ENCODE measurements at regions not wholly inside any gene's neighbourhood (a gene's known extent, or its start where the extent isn't known, plus 50 kb on each side); places are given as distances from the start of the nearest gene placed in this dataset.

GRCh38 chr16:51527349-51527748, 376.3 kb upstream of the SALL1 start:
- intact Hi-C loops (cut with micrococcal nuclease): no loop called here
- no peak overlapping the region for H2AFZ ChIP-seq (ENCODE audit: low read depth, low read length, poor library complexity, severe bottlenecking)
- no peaks in the 10 kb centered on the region for H3K36me3 ChIP-seq (ENCODE audit: control insufficient read depth in 1 of 2, insufficient read depth in 2 of 2, low read length in 2 of 2)
- H3K27me3 ChIP-seq (ENCODE audit: insufficient read depth, low read length): no peaks in the 10 kb centered on the region
- H3K79me2 ChIP-seq (ENCODE audit: insufficient read depth, low read length): no peaks in the 10 kb centered on the region
- ChIA-PET CTCF (no interaction called here), RAD21 (ENCODE audit: low non-redundant PET in 1 of 2, low total read pairs in 2 of 2, uncharacterized antibody in 2 of 2, unreplicated experiment in 2 of 2) (no interaction called here), POLR2A (no interaction called here)
- H3K27ac ChIP-seq (ENCODE audit: low read depth, low read length): no peak overlapping the region
- TF ChIP-seq ZFX (IDR thresholded peaks at IDR 0.05) (no peak), CBX3 (IDR thresholded peaks at IDR 0.05; ENCODE audit: low read depth) (no peak), FOSL1 (IDR thresholded peaks at IDR 0.05; ENCODE audit: low read depth) (no peak)
- no peaks in the 10 kb centered on the region for H3K9me2 ChIP-seq (ENCODE audit: insufficient read depth)
- no peaks in the 10 kb centered on the region for H4K20me1 ChIP-seq (ENCODE audit: insufficient read depth)
- H3K9ac ChIP-seq (ENCODE audit: low read length): no peak overlapping the region
- no peak overlapping the region for H3K4me2 ChIP-seq (ENCODE audit: low read length)
- no peak overlapping the region for H3K4me3 ChIP-seq (replicated peaks in 1 of 2; ENCODE audit: low read depth in 1 of 2, low read length in 2 of 2)
- ATAC-seq (no peak), DNase-seq (ENCODE audit: low read depth, low spot score) (no peak)
- no peaks in the 10 kb centered on the region for H3K4me1 ChIP-seq (ENCODE audit: control insufficient read depth in 1 of 2, insufficient read depth in 2 of 2, low read length in 2 of 2)
- H3K9me3 ChIP-seq (ENCODE audit: control insufficient read depth in 1 of 2, insufficient read depth in 1 of 2, low read depth in 1 of 2, low read length in 2 of 2): peaks cover 0 to 20% of the 10 kb centered on the region in 2 experiments; a peak in 2 of 4 replicates
- BruUV-seq (replicated peaks): no TSS peak

- POLR2A ChIA-PET: no interaction called here
- Histone ChIP-seq H3K27ac (ENCODE audit: low read depth, low read length) (no peak overlapping the region), H3K36me3 (ENCODE audit: control insufficient read depth in 1 of 2, insufficient read depth in 2 of 2, low read length in 2 of 2) (no peaks in the 10 kb centered on the region), H3K4me3 (replicated peaks in 1 of 2; ENCODE audit: low read depth in 1 of 2, low read length in 2 of 2) (no peak overlapping the region), H3K27me3 (ENCODE audit: insufficient read depth, low read length) (no peaks in the 10 kb centered on the region), H3K4me2 (ENCODE audit: low read length) (no peak overlapping the region), H4K20me1 (ENCODE audit: insufficient read depth) (no peaks in the 10 kb centered on the region), H2AFZ (ENCODE audit: low read depth, low read length, poor library complexity, severe bottlenecking) (no peak overlapping the region), H3K79me2 (ENCODE audit: insufficient read depth, low read length) (no peaks in the 10 kb centered on the region), H3K9me2 (ENCODE audit: insufficient read depth) (no peaks in the 10 kb centered on the region), H3K9ac (ENCODE audit: low read length) (no peak overlapping the region), H3K4me1 (ENCODE audit: control insufficient read depth in 1 of 2, insufficient read depth in 2 of 2, low read length in 2 of 2) (no peaks in the 10 kb centered on the region), H3K9me3 (ENCODE audit: control insufficient read depth in 1 of 2, insufficient read depth in 1 of 2, low read depth in 1 of 2, low read length in 2 of 2) (peaks cover 0 to 20% of the 10 kb centered on the region in 2 experiments; a peak in 2 of 4 replicates)
- RAD21 ChIA-PET (ENCODE audit: low non-redundant PET in 1 of 2, low total read pairs in 2 of 2, uncharacterized antibody in 2 of 2, unreplicated experiment in 2 of 2): no interaction called here
- no TSS peak for BruUV-seq (replicated peaks)
- TF ChIP-seq YY1 (IDR thresholded peaks at IDR 0.05; ENCODE audit: extremely low read depth, insufficient replicate concordance, low read depth, low read length): no peak
- no peak for TF ChIP-seq CEBPB (IDR thresholded peaks at IDR 0.05; ENCODE audit: low read depth)
- TF ChIP-seq RAD21 (IDR thresholded peaks at IDR 0.05; ENCODE audit: low read depth): no peak
- no peak for TF ChIP-seq EZH2 (IDR thresholded peaks at IDR 0.05)
- CTCF ChIA-PET: no interaction called here
- intact Hi-C loops (cut with micrococcal nuclease): no loop called here
- DNase-seq (ENCODE audit: low read depth, low spot score): no peak
- ATAC-seq: no peak
Observed at GRCh38 chr16:51526621-51527020, 375.6 kb upstream of the SALL1 start.
